A673 (cell line): ENCODE measurements at regions not wholly inside any gene's neighbourhood (a gene's known extent, or its start where the extent isn't known, plus 50 kb on each side); places are given as distances from the start of the nearest gene placed in this dataset.

ENCODE experiments used
- EZH2 ChIP-seq: fragments of 200-600 bp; sonication (generic); IDR thresholded peaks from 2 replicates; pipeline ENCODE4 v1.6.1; 2017; ENCODE audit warnings: borderline replicate concordance, low read depth, mild to moderate bottlenecking, mixed read lengths, antibody characterized with exemption, low read length; ENCODE audit not compliant: poor library complexity, severe bottlenecking
- TF ChIP-seq, protein P1 (sequence below): fragments of 300-800, 200-600 bp; sonication (generic); conservative IDR thresholded peaks from 2 replicates; pipeline ENCODE4 v1.5.1; 2017; ENCODE audit warnings: low read depth, mild to moderate bottlenecking, antibody characterized with exemption, low read length, moderate library complexity, mixed read lengths

- TF ChIP-seq, protein P1, sequence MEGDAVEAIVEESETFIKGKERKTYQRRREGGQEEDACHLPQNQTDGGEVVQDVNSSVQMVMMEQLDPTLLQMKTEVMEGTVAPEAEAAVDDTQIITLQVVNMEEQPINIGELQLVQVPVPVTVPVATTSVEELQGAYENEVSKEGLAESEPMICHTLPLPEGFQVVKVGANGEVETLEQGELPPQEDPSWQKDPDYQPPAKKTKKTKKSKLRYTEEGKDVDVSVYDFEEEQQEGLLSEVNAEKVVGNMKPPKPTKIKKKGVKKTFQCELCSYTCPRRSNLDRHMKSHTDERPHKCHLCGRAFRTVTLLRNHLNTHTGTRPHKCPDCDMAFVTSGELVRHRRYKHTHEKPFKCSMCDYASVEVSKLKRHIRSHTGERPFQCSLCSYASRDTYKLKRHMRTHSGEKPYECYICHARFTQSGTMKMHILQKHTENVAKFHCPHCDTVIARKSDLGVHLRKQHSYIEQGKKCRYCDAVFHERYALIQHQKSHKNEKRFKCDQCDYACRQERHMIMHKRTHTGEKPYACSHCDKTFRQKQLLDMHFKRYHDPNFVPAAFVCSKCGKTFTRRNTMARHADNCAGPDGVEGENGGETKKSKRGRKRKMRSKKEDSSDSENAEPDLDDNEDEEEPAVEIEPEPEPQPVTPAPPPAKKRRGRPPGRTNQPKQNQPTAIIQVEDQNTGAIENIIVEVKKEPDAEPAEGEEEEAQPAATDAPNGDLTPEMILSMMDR = no peak
- TF ChIP-seq EZH2 = no peak
Measured at GRCh38 chr1:29518183-29518835, 282.0 kb downstream of the PTPRU start.
